Activated T-cell treated with anti-CD3 and anti-CD28 coated beads, Interleukin-2, amount 50 U/mL, for 24 hours (primary cell): ENCODE measurements at regions not wholly inside any gene's neighbourhood (a gene's known extent, or its start where the extent isn't known, plus 50 kb on each side); places are given as distances from the start of the nearest gene placed in this dataset.

Source experiments
- DNase-seq: peaks from one replicate; pipeline ENCODE4 v3.0.0-alpha.2; 2020
- H3K27ac Mint-ChIP-seq: 2 replicates; pipeline ENCODE4 v1.8.0; 2020; ENCODE audit warnings: mild to moderate bottlenecking, mixed read lengths
- H3K27me3 Mint-ChIP-seq: 2 replicates; pipeline ENCODE4 v1.8.0; 2020; ENCODE audit warnings: mixed read lengths
- H3K36me3 Mint-ChIP-seq: 2 replicates; pipeline ENCODE4 v1.8.0; 2020; ENCODE audit warnings: low read depth, mixed read lengths
- H3K4me1 Mint-ChIP-seq: 2 replicates; pipeline ENCODE4 v1.8.0; 2020; ENCODE audit warnings: low read depth, mixed read lengths
- H3K4me3 Mint-ChIP-seq: 2 replicates; pipeline ENCODE4 v1.8.0; 2020; ENCODE audit warnings: mild to moderate bottlenecking, moderate library complexity, mixed read lengths
- H3K9me3 Mint-ChIP-seq: 2 replicates; pipeline ENCODE4 v1.8.0; 2020; ENCODE audit warnings: mixed read lengths

GRCh38 chr17:17398188-17398942, 78.4 kb upstream of the MED9 start:
- Mint-ChIP-seq H3K36me3 (no peaks in the 10 kb centered on the region), H3K9me3 (no peaks in the 10 kb centered on the region), H3K4me1 (peaks cover 34% of the 10 kb centered on the region), H3K4me3 (no peak overlapping the region), H3K27ac (no peak overlapping the region), H3K27me3 (no peaks in the 10 kb centered on the region)
- DNase-seq: no peak

GRCh38 chr17:17398943-17399926, 77.6 kb upstream of the MED9 start:
- H3K27me3 Mint-ChIP-seq: no peaks in the 10 kb centered on the region
- H3K36me3 Mint-ChIP-seq: no peaks in the 10 kb centered on the region
- H3K27ac Mint-ChIP-seq: no peak overlapping the region
- no peaks in the 10 kb centered on the region for H3K9me3 Mint-ChIP-seq
- H3K4me1 Mint-ChIP-seq: peaks cover 42% of the 10 kb centered on the region
- DNase-seq: no peak
- no peak overlapping the region for H3K4me3 Mint-ChIP-seq

GRCh38 chr17:17400070-17400469, 76.7 kb upstream of the MED9 start:
- H3K9me3 Mint-ChIP-seq: no peaks in the 10 kb centered on the region
- no peak overlapping the region for H3K27ac Mint-ChIP-seq
- no peaks in the 10 kb centered on the region for H3K27me3 Mint-ChIP-seq
- no peaks in the 10 kb centered on the region for H3K36me3 Mint-ChIP-seq
- no peak overlapping the region for H3K4me3 Mint-ChIP-seq
- H3K4me1 Mint-ChIP-seq: peaks cover 47% of the 10 kb centered on the region
- DNase-seq: no peak

DNA sequence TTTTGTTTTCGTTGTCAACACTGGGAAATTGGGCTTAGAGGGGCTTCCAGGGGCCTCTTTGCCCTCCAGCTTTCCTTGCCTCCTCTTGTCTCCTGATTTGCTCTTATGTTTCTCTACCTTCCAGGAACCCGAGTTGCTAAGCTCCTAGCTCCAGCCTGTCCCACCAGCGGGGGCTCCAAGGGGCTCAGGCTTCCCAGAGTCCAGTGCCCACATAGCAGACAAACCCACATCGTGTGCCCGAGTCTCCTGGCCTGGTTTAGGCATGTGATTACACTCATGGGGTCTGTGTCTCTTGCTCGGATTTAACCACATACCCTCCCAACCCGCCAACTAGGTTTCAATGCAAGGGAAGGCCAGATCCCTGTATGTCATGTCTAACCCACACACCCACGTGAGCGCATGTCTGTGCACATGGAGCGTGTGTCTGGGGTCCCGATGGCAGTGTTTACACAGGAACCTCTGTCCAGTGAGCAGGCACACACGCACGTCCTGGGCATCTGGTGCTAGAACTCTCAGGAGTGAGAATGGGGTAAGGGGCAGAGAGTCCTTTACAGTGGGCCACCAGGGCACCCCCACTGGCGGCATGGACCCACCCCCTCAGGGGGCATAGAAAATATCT, 76.1 kb upstream of the MED9 start:
- no peak overlapping the region for H3K27ac Mint-ChIP-seq
- H3K4me3 Mint-ChIP-seq: no peak overlapping the region
- H3K4me1 Mint-ChIP-seq: peaks cover 51% of the 10 kb centered on the region
- no peaks in the 10 kb centered on the region for H3K27me3 Mint-ChIP-seq
- no peaks in the 10 kb centered on the region for H3K36me3 Mint-ChIP-seq
- no peaks in the 10 kb centered on the region for H3K9me3 Mint-ChIP-seq
- no peak for DNase-seq

GRCh38 chr17:17401271-17401781, 75.5 kb upstream of the MED9 start:
- H3K27me3 Mint-ChIP-seq: no peaks in the 10 kb centered on the region
- no peak for DNase-seq
- no peaks in the 10 kb centered on the region for H3K9me3 Mint-ChIP-seq
- H3K27ac Mint-ChIP-seq: no peak overlapping the region
- peaks cover 58% of the 10 kb centered on the region for H3K4me1 Mint-ChIP-seq
- H3K4me3 Mint-ChIP-seq: no peak overlapping the region
- no peaks in the 10 kb centered on the region for H3K36me3 Mint-ChIP-seq

DNA sequence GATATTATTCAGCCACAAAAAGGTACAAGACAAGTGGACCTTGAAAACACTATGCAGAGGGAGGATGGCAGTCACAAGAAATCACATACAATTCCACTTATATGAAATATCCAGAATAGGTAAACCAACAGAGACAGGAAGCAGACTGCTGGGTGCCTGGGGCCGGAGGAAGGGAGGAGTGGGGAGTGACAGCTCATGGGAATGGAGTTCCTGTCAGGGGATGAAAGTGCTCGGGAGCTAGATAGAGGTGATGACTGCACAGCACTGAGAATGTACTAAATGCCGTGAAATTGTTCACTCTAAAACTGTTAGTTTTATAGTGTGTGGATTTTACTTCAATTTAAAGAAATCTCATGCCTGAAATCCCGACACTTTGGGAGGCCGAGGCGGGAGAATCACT, 74.2 kb upstream of the MED9 start:
- Mint-ChIP-seq H3K4me3 (no peak overlapping the region), H3K27me3 (no peaks in the 10 kb centered on the region), H3K9me3 (no peaks in the 10 kb centered on the region), H3K36me3 (no peaks in the 10 kb centered on the region), H3K27ac (no peak overlapping the region), H3K4me1 (peaks cover 65% of the 10 kb centered on the region)
- DNase-seq: no peak

DNA sequence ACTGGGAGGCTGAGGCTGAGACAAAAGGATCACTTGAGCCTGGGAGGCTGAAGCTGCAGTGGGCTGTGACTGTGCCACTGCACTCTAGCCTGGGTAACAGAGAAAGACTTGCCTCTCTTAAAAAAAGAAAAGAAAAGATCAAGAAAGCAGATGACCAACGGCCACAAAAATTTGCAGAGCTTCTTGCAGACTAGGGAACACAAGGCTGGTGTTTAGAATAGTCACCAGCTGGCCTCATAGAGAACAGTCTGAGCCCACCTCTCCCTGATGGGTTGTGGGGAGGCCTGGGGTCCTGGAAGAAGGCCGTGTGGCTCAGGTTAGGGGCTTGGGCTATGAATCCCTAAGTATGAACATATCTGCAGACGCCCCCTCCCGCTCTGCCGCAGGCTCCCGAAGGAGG, 73.7 kb upstream of the MED9 start:
- DNase-seq: no peak
- H3K27ac Mint-ChIP-seq: peak overlapping the region; percentile 83
- H3K27me3 Mint-ChIP-seq: no peaks in the 10 kb centered on the region
- peaks cover 68% of the 10 kb centered on the region for H3K4me1 Mint-ChIP-seq
- no peaks in the 10 kb centered on the region for H3K9me3 Mint-ChIP-seq
- no peak overlapping the region for H3K4me3 Mint-ChIP-seq
- no peaks in the 10 kb centered on the region for H3K36me3 Mint-ChIP-seq

DNA sequence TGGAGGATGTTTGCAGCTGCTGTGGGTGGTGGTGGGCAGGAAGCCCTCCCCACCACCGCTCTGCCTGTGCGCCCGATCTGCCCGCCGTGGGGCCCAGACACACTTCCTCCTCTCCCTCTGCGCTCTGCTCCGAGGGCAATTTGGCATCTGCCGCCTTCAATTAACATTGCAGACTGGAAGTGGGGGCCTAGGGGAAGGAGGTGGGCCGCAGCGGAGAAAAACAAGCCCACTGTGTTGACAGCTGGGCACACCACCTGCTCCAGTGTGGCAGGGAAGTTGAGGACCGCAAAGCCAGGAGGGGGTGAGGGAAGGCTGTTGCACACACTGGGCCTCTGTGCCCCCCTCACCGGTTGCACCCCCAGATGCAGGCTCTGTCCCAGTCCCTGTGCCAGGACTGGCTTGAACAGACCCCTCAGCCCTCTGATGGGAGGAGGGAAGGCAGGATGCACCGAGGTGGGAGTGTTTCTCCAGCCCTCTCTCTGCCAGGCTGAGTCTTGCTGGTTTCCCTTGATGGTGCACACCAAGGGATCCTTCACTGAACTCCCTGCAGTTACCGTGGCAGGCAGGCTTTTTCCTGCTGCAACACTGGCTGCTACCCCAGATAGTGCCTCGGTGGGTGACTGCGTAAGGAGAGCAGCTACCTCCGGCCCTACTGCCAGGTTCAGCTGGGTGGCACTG, 72.8 kb upstream of the MED9 start:
- DNase-seq: peak; percentile 68

DNA sequence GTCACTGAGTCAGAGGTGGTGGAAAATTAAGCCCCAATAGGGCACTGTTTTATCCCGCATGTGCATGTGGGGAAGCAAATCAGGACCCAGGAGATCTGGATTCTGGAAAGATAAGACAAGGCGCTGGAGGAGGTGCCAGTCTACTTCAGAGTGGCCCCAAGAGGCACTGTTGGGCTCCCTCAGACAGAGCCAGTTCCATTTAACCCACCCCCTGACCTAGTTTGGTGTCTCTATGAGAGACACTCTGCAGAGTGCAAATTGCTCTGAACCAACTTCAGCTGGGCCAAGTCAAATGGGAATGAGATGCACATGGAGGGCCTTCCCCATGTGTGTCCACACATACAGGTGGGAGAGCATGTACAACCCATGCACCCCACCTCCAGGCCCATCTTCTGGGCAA, 71.1 kb upstream of the MED9 start:
- Mint-ChIP-seq H3K4me3 (no peak overlapping the region), H3K27me3 (no peaks in the 10 kb centered on the region), H3K36me3 (no peaks in the 10 kb centered on the region), H3K4me1 (peaks cover 75% of the 10 kb centered on the region), H3K27ac (no peak overlapping the region), H3K9me3 (no peaks in the 10 kb centered on the region)
- DNase-seq: no peak

More for the DNA sequence above, 72.8 kb upstream of the MED9 start:
- Mint-ChIP-seq H3K36me3 (no peaks in the 10 kb centered on the region), H3K4me1 (peaks cover 75% of the 10 kb centered on the region), H3K27me3 (no peaks in the 10 kb centered on the region), H3K27ac (peak overlapping the region; percentile 83), H3K9me3 (no peaks in the 10 kb centered on the region), H3K4me3 (peak overlapping the region; percentile 49)

- no peaks in the 10 kb centered on the region for H3K9me3 Mint-ChIP-seq
- no peak for DNase-seq
- no peaks in the 10 kb centered on the region for H3K27me3 Mint-ChIP-seq
- no peak overlapping the region for H3K27ac Mint-ChIP-seq
- H3K4me1 Mint-ChIP-seq: peaks cover 72% of the 10 kb centered on the region
- no peak overlapping the region for H3K4me3 Mint-ChIP-seq
- no peaks in the 10 kb centered on the region for H3K36me3 Mint-ChIP-seq
These were observed 70.6 kb upstream of the MED9 start for GRCh38 chr17:17406225-17406624.

- H3K27ac Mint-ChIP-seq: peak overlapping the region; percentile 64
- no peaks in the 10 kb centered on the region for H3K27me3 Mint-ChIP-seq
- no peaks in the 10 kb centered on the region for H3K9me3 Mint-ChIP-seq
- peaks cover 60% of the 10 kb centered on the region for H3K4me1 Mint-ChIP-seq
- DNase-seq: no peak
- H3K36me3 Mint-ChIP-seq: no peaks in the 10 kb centered on the region
- no peak overlapping the region for H3K4me3 Mint-ChIP-seq
These were observed 68.5 kb upstream of the MED9 start for GRCh38 chr17:17408236-17408794.

GRCh38 chr17:17410357-17410756, 66.4 kb upstream of the MED9 start:
- Mint-ChIP-seq H3K4me1 (peaks cover 46% of the 10 kb centered on the region), H3K27ac (no peak overlapping the region), H3K9me3 (no peaks in the 10 kb centered on the region), H3K4me3 (no peak overlapping the region), H3K36me3 (no peaks in the 10 kb centered on the region), H3K27me3 (no peaks in the 10 kb centered on the region)
- DNase-seq: no peak

- Mint-ChIP-seq H3K27ac (no peak overlapping the region), H3K4me1 (peaks cover 45% of the 10 kb centered on the region), H3K4me3 (no peak overlapping the region), H3K36me3 (no peaks in the 10 kb centered on the region), H3K9me3 (no peaks in the 10 kb centered on the region), H3K27me3 (no peaks in the 10 kb centered on the region)
- no peak for DNase-seq
These were observed 65.1 kb upstream of the MED9 start for GRCh38 chr17:17411692-17412091.

- no peak for DNase-seq
- no peaks in the 10 kb centered on the region for H3K9me3 Mint-ChIP-seq
- H3K4me1 Mint-ChIP-seq: peaks cover 46% of the 10 kb centered on the region
- no peaks in the 10 kb centered on the region for H3K27me3 Mint-ChIP-seq
- H3K36me3 Mint-ChIP-seq: no peaks in the 10 kb centered on the region
- H3K4me3 Mint-ChIP-seq: no peak overlapping the region
- H3K27ac Mint-ChIP-seq: no peak overlapping the region
These were observed 64.5 kb upstream of the MED9 start for GRCh38 chr17:17412326-17412725.
